ENCODE measurements at regions not wholly inside any gene's neighbourhood (a gene's known extent, or its start where the extent isn't known, plus 50 kb on each side); places are given as distances from the start of the nearest gene placed in this dataset.

DNA sequence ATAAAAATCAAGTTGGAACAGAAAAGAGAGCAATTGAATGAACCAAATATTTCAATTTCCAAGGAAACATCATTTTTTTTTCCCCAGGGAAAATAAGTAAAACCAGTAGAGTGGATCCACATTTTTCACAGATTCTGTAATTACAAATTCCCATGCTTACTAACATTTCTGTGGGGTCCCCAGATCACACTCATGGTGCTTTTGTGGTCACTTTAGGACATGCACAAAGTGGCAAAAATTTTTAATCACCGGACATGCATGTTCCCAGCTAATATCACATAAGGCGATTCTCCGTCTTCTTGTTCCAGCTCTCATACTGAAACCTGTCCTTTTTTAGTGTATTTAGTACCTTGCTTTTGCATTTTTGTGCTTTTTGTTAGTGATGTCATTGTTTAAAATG lies 748.2 kb upstream of the SLITRK1 start:
- H3K79me2 ChIP-seq: no peaks in the 10 kb centered on the region
- TF ChIP-seq, protein P1, sequence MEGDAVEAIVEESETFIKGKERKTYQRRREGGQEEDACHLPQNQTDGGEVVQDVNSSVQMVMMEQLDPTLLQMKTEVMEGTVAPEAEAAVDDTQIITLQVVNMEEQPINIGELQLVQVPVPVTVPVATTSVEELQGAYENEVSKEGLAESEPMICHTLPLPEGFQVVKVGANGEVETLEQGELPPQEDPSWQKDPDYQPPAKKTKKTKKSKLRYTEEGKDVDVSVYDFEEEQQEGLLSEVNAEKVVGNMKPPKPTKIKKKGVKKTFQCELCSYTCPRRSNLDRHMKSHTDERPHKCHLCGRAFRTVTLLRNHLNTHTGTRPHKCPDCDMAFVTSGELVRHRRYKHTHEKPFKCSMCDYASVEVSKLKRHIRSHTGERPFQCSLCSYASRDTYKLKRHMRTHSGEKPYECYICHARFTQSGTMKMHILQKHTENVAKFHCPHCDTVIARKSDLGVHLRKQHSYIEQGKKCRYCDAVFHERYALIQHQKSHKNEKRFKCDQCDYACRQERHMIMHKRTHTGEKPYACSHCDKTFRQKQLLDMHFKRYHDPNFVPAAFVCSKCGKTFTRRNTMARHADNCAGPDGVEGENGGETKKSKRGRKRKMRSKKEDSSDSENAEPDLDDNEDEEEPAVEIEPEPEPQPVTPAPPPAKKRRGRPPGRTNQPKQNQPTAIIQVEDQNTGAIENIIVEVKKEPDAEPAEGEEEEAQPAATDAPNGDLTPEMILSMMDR (IDR thresholded peaks at IDR 0.05; ENCODE audit: poor library complexity): no peak
- TF ChIP-seq EZH2 (IDR thresholded peaks at IDR 0.05; ENCODE audit: borderline replicate concordance) (no peak), EZH2phosphoT487 (IDR thresholded peaks at IDR 0.05; ENCODE audit: low read depth, severe bottlenecking, unreplicated experiment) (no peak)
- no peaks in the 10 kb centered on the region for H3K4me1 ChIP-seq (ENCODE audit: insufficient read depth)
- no peaks in the 10 kb centered on the region for H3K36me3 ChIP-seq (replicated peaks; ENCODE audit: insufficient read depth, low read depth)
- no peaks in the 10 kb centered on the region for H3K9me2 ChIP-seq (replicated peaks; ENCODE audit: insufficient read depth)
- no peak overlapping the region for H3K27ac ChIP-seq
- H4K20me1 ChIP-seq (ENCODE audit: insufficient read depth, poor library complexity, severe bottlenecking): no peaks in the 10 kb centered on the region
- H3K4me3 ChIP-seq: no peak overlapping the region
- no peaks in the 10 kb centered on the region for H3K27me3 ChIP-seq
- H2AFZ ChIP-seq: no peak overlapping the region
- no peak overlapping the region for H3K4me2 ChIP-seq
- H3K9me3 ChIP-seq (ENCODE audit: low read depth): no peaks in the 10 kb centered on the region
- WGBS (ENCODE audit: low lambda C conversion rate, missing lambda C conversion rate): 99% methylated on average over 3 of the region's 3 CpGs
- no peak for DNase-seq (ENCODE audit: low spot score)

DNA sequence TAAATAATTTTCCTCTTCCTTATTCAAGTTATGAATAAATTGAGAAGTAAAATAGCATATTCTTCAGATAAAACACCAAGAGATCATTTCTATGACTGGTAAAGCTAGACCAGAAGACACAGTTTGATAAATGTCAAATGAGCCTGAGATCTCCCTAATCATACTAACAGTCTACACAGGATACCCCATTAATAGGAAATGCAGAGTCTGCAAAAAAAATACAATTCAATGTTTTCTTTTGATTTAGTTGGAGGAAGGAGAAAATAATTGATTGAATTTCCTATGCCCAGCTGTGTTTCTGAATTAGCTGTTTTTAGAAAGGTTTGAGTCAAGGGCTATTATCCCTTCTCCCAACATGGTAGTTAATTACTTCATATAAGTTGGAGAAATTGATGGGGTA lies 734.6 kb upstream of the SLITRK1 start:
- Histone ChIP-seq H4K20me1 (ENCODE audit: insufficient read depth, poor library complexity, severe bottlenecking) (no peaks in the 10 kb centered on the region), H3K9me3 (ENCODE audit: low read depth) (no peaks in the 10 kb centered on the region), H3K27me3 (no peaks in the 10 kb centered on the region), H3K4me1 (ENCODE audit: insufficient read depth) (no peaks in the 10 kb centered on the region), H3K36me3 (replicated peaks; ENCODE audit: insufficient read depth, low read depth) (no peaks in the 10 kb centered on the region), H3K27ac (no peak overlapping the region), H2AFZ (no peak overlapping the region), H3K9me2 (replicated peaks; ENCODE audit: insufficient read depth) (no peaks in the 10 kb centered on the region), H3K4me3 (no peak overlapping the region), H3K4me2 (no peak overlapping the region), H3K79me2 (no peaks in the 10 kb centered on the region)
- TF ChIP-seq EZH2 (IDR thresholded peaks at IDR 0.05; ENCODE audit: borderline replicate concordance): no peak
- no peak for TF ChIP-seq EZH2phosphoT487 (IDR thresholded peaks at IDR 0.05; ENCODE audit: low read depth, severe bottlenecking, unreplicated experiment)
- TF ChIP-seq, protein P1 (IDR thresholded peaks at IDR 0.05; ENCODE audit: poor library complexity): no peak
- no peak for DNase-seq (ENCODE audit: low spot score)

DNA sequence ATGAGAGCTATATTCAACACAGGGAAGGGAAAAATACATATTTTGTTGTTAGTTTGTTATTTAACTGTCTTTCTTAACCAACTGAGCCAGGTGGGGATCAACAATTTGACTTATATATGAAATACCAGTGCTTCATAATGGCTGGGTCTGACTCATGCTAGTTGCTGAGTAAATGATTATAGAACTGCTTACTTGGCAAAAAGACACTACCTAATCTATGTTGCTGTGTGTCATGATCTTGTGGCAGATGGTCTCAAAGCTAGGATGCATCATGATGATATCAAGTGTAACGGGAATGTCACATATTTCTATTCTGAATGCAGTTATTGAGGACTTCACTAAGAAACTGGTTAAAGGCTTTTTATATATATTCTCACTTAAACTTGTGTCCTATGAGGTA lies 727.4 kb upstream of the SLITRK1 start:
- TF ChIP-seq EZH2phosphoT487 (IDR thresholded peaks at IDR 0.05; ENCODE audit: low read depth, severe bottlenecking, unreplicated experiment) (no peak), EZH2 (IDR thresholded peaks at IDR 0.05; ENCODE audit: borderline replicate concordance) (no peak)
- TF ChIP-seq, protein P1 (IDR thresholded peaks at IDR 0.05; ENCODE audit: poor library complexity): no peak
- H2AFZ ChIP-seq: no peak overlapping the region
- H3K9me2 ChIP-seq (replicated peaks; ENCODE audit: insufficient read depth): no peaks in the 10 kb centered on the region
- H3K36me3 ChIP-seq (replicated peaks; ENCODE audit: insufficient read depth, low read depth): no peaks in the 10 kb centered on the region
- no peak overlapping the region for H3K4me3 ChIP-seq
- H3K79me2 ChIP-seq: no peaks in the 10 kb centered on the region
- WGBS (ENCODE audit: low lambda C conversion rate, missing lambda C conversion rate): 81% methylated on average over 1 of the region's 1 CpG
- no peaks in the 10 kb centered on the region for H3K9me3 ChIP-seq (ENCODE audit: low read depth)
- H3K27ac ChIP-seq: no peak overlapping the region
- no peaks in the 10 kb centered on the region for H4K20me1 ChIP-seq (ENCODE audit: insufficient read depth, poor library complexity, severe bottlenecking)
- no peaks in the 10 kb centered on the region for H3K4me1 ChIP-seq (ENCODE audit: insufficient read depth)
- DNase-seq (ENCODE audit: low spot score): peak; percentile 5
- H3K27me3 ChIP-seq: no peaks in the 10 kb centered on the region
- H3K4me2 ChIP-seq: no peak overlapping the region
